Panc1 (cell line): ENCODE measurements at regions not wholly inside any gene's neighbourhood (a gene's known extent, or its start where the extent isn't known, plus 50 kb on each side); places are given as distances from the start of the nearest gene placed in this dataset.

Source experiments
- ATAC-seq: fragments of 200-7000 bp; cut with Tn5 transposase; 2 replicates; pipeline ENCODE4 v1.9.1; 2020; ENCODE audit warnings: mild to moderate bottlenecking, moderate library complexity
- BruUV-seq: library from RNA; stranded (reverse); fragments of 400-500 nt; replicated peaks from 2 replicates; lab custom pipeline; 2021; lab: Mats Ljungman, UMichigan
- CTCF ChIA-PET: fragments of 300-600 bp; sonication (Branson Sonifier 250); formaldehyde crosslinking; loops from one replicate; lab custom pipeline; 2022; ENCODE audit warnings: antibody characterized with exemption; lab: Charles Lee
- POLR2A ChIA-PET: fragments of 300-600 bp; sonication (Branson Sonifier 250); formaldehyde crosslinking; loops from one replicate; lab custom pipeline; 2022; ENCODE audit warnings: antibody characterized with exemption; lab: Charles Lee
- DNase-seq: peaks from one replicate; pipeline ENCODE4 v3.0.0-alpha.2; 2010; ENCODE audit warnings: low read depth, low spot score
- H3K27ac ChIP-seq: 2 replicates; pipeline ENCODE4 v1.5.1; 2011; ENCODE audit warnings: mild to moderate bottlenecking, low read length, inconsistent platforms
- H3K27me3 ChIP-seq: fragments of 200-500 bp; sonication (Bioruptor generic); 2 replicates; pipeline ENCODE4 v1.6.0; 2014; ENCODE audit warnings: low read length, inconsistent platforms; ENCODE audit not compliant: control insufficient read depth, insufficient read depth
- H3K36me3 ChIP-seq: fragments of 200-500 bp; sonication (Bioruptor generic); 2 replicates; pipeline ENCODE4 v1.5.1; 2014; ENCODE audit warnings: inconsistent platforms, mild to moderate bottlenecking, low read length, moderate library complexity; ENCODE audit not compliant: control insufficient read depth, insufficient read depth
- H3K4me1 ChIP-seq: 2 replicates; pipeline ENCODE4 v1.5.1; 2011; ENCODE audit warnings: inconsistent platforms, mild to moderate bottlenecking, low read length, moderate library complexity; ENCODE audit not compliant: control insufficient read depth, insufficient read depth
- H3K4me3 ChIP-seq, 2 experiments: 2 replicates each; pipeline ENCODE4 v1.5.1; 2011 to 2012; ENCODE audit warnings: low read depth in 2 of 2, low read length in 2 of 2, mild to moderate bottlenecking in 2 of 2, inconsistent platforms in 1 of 2, moderate library complexity in 1 of 2
- H3K9me3 ChIP-seq: fragments of 200-500 bp; sonication (Bioruptor generic); 2 replicates; pipeline ENCODE4 v1.5.1; 2014; ENCODE audit warnings: low read depth, mild to moderate bottlenecking, inconsistent platforms, low read length, moderate library complexity; ENCODE audit not compliant: control insufficient read depth, insufficient read depth
- CTCF ChIP-seq: fragments of 450-650 bp; IDR thresholded peaks from 2 replicates; pipeline ENCODE4 v1.5.1; 2017; ENCODE audit warnings: mild to moderate bottlenecking
- POLR2AphosphoS5 ChIP-seq: IDR thresholded peaks from 2 replicates; pipeline ENCODE4 v1.6.1; 2012; ENCODE audit warnings: mild to moderate bottlenecking, low read depth, low read length, moderate library complexity
- SIN3A ChIP-seq: IDR thresholded peaks from 2 replicates; pipeline ENCODE4 v1.6.1; 2012; ENCODE audit warnings: low read depth, mild to moderate bottlenecking, low read length, moderate library complexity, borderline replicate concordance; ENCODE audit not compliant: insufficient read depth
- TCF7L2 ChIP-seq: IDR thresholded peaks from 2 replicates; pipeline ENCODE4 v1.6.1; 2011; ENCODE audit warnings: mild to moderate bottlenecking, low read depth, low read length, inconsistent platforms
- in situ Hi-C: cut with HindIII; loops from 2 replicates; pipeline ENCODE4 v1.10.0; 2016; ENCODE audit warnings: low sequenced_read_pairs, low pct_unique_long_range_greater_than_20kb
- intact Hi-C: fragments of 100-400 bp; cut with micrococcal nuclease; formaldehyde crosslinking; loops from one replicate; pipeline ENCODE4 v1.10.0; 2022; ENCODE audit not compliant: unreplicated experiment
- TF ChIP-seq, protein P1 (sequence below), 2 experiments: IDR thresholded peaks; 2 replicates each; pipeline ENCODE4 v1.6.1; 2011 to 2012; ENCODE audit warnings: low read depth in 2 of 2, control low read depth in 1 of 2, low read length in 1 of 2, mild to moderate bottlenecking in 1 of 2, moderate library complexity in 1 of 2; ENCODE audit not compliant: insufficient read depth in 1 of 2

DNA sequence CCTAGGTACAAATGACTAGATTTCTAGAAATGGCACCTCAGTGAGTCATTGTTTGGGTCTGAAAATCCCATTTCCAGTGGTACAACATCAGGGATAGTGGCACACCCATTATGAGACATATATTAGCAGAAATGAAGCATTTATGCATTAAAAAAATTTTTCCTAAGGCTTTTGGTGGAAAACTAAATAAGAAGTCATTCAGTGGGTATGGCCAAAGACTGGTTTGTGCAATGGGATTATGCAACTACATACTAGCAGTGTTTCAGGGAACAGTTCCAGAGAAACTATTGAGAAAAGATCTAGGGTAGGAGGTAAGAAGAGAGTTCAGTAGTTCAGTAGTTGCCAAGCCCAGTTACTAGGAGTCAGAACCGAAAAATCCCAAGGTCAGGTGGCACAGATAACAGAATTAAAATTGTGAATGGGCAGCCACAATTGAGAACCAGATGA, 106.5 kb upstream of the HAPLN1 start:
- no peaks in the 10 kb centered on the region for H3K9me3 ChIP-seq
- H3K27me3 ChIP-seq = no peaks in the 10 kb centered on the region
- BruUV-seq = no TSS peak
- CTCF ChIA-PET = no interaction called here
- no peak overlapping the region for H3K4me3 ChIP-seq
- H3K27ac ChIP-seq = no peak overlapping the region
- ATAC-seq = no peak
- intact Hi-C loops (no loop called here), in situ Hi-C loops (no loop called here)
- TF ChIP-seq TCF7L2 = no peak
- TF ChIP-seq SIN3A = no peak
- TF ChIP-seq CTCF = no peak
- TF ChIP-seq, protein P1, sequence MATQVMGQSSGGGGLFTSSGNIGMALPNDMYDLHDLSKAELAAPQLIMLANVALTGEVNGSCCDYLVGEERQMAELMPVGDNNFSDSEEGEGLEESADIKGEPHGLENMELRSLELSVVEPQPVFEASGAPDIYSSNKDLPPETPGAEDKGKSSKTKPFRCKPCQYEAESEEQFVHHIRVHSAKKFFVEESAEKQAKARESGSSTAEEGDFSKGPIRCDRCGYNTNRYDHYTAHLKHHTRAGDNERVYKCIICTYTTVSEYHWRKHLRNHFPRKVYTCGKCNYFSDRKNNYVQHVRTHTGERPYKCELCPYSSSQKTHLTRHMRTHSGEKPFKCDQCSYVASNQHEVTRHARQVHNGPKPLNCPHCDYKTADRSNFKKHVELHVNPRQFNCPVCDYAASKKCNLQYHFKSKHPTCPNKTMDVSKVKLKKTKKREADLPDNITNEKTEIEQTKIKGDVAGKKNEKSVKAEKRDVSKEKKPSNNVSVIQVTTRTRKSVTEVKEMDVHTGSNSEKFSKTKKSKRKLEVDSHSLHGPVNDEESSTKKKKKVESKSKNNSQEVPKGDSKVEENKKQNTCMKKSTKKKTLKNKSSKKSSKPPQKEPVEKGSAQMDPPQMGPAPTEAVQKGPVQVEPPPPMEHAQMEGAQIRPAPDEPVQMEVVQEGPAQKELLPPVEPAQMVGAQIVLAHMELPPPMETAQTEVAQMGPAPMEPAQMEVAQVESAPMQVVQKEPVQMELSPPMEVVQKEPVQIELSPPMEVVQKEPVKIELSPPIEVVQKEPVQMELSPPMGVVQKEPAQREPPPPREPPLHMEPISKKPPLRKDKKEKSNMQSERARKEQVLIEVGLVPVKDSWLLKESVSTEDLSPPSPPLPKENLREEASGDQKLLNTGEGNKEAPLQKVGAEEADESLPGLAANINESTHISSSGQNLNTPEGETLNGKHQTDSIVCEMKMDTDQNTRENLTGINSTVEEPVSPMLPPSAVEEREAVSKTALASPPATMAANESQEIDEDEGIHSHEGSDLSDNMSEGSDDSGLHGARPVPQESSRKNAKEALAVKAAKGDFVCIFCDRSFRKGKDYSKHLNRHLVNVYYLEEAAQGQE (IDR thresholded peaks at IDR 0.05; ENCODE audit: insufficient read depth in 1 of 2, low read depth in 2 of 2, low read length in 1 of 2) = no peak
- no peak for TF ChIP-seq POLR2AphosphoS5
- POLR2A ChIA-PET = no interaction called here
- H3K4me1 ChIP-seq = no peaks in the 10 kb centered on the region
- no peaks in the 10 kb centered on the region for H3K36me3 ChIP-seq
- DNase-seq = no peak

- H3K9me3 ChIP-seq = no peaks in the 10 kb centered on the region; the same call in 1 of the 2 replicates
- no TSS peak for BruUV-seq
- ChIA-PET POLR2A (no interaction called here), CTCF (no interaction called here)
- intact Hi-C loops (no loop called here), in situ Hi-C loops (no loop called here)
- H3K27ac ChIP-seq = no peak overlapping the region
- H3K4me1 ChIP-seq = no peaks in the 10 kb centered on the region
- TF ChIP-seq TCF7L2 (no peak), SIN3A (no peak), POLR2AphosphoS5 (no peak), CTCF (no peak)
- TF ChIP-seq, protein P1 (IDR thresholded peaks at IDR 0.05; ENCODE audit: insufficient read depth in 1 of 2, low read depth in 2 of 2, low read length in 1 of 2) = no peak
- no peaks in the 10 kb centered on the region for H3K27me3 ChIP-seq
- H3K4me3 ChIP-seq = no peak overlapping the region
- no peaks in the 10 kb centered on the region for H3K36me3 ChIP-seq
- DNase-seq = no peak
- ATAC-seq = no peak
Observed at GRCh38 chr5:83817591-83817990, 96.9 kb upstream of the HAPLN1 start.
